Dermis microvascular lymphatic vessel endothelial cell (primary cell): ENCODE measurements at regions not wholly inside any gene's neighbourhood (a gene's known extent, or its start where the extent isn't known, plus 50 kb on each side); places are given as distances from the start of the nearest gene placed in this dataset.
"Not testable (repeated sequence)": the region's sequence is repeated elsewhere in the genome, so short reads cannot be mapped to it uniquely, and the experiment has no call there.

Experiments used
- DNase-seq, 2 donors: peaks; one replicate each; pipeline versions ENCODE4 v3.0.0 to v3.0.0-alpha.2; 2010; ENCODE audit warnings: low read depth in 2 of 2

DNA sequence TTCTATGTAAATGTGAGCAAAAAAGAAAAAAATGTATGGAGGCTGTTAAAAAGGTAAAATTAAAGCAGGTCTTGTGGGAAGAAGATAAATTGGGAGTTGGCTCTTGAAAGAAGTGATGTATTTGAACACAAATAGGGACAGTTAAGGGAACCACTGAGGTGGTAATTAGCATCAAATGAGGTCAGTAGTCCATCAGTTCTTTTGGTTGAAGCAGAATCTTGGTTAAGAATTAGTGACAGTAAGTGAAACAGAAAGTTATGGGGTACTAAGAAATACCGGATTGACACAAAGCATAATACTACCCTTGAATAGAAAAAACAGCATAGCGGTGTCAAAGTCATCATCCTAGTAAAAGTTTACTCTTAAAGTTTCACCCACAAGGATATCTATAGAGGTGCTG is 352.6 kb upstream of the VRK2 start:
- no peak for DNase-seq

- no peak for DNase-seq
Measured at GRCh38 chr2:57696016-57696415, 350.6 kb upstream of the VRK2 start.

GRCh38 chr2:57698392-57698791 is 348.2 kb upstream of the VRK2 start:
- DNase-seq, result no peak

- no peak for DNase-seq
Measured at GRCh38 chr2:57698935-57699449, 347.6 kb upstream of the VRK2 start.

- no peak for DNase-seq
Measured at GRCh38 chr2:57701391-57701791, 345.2 kb upstream of the VRK2 start.

- DNase-seq, result no peak
Measured at GRCh38 chr2:57703407-57703806, 343.2 kb upstream of the VRK2 start.

- not testable (repeated sequence) for DNase-seq
Measured at GRCh38 chr2:57707794-57708193, 338.8 kb upstream of the VRK2 start.

- DNase-seq, result no peak
Measured at GRCh38 chr2:57711991-57712390, 334.6 kb upstream of the VRK2 start.

GRCh38 chr2:57720728-57721627 is 325.6 kb upstream of the VRK2 start:
- DNase-seq, result peak; percentile 2 to 56

- no peak for DNase-seq
Measured at GRCh38 chr2:57725337-57725947, 321.2 kb upstream of the VRK2 start.

DNA sequence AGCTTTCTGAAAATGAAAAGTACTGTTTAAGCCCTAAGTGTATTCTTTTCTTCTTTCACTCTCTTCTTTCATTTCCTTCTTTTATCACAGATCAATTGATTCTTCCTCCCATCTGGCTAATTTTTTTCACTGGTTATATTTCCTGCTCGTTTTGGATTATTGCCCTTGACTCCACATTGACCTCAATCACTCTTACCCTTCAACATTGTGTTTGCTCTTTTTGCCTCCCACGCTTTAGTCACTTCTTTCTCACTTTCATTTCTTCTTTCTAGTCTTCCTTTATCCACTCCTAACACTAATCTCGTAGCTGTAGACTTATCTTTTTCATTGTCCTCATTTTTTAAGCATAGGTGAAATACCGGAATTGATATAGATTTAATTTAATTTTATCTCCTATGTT is 320.3 kb upstream of the VRK2 start:
- no peak for DNase-seq

DNA sequence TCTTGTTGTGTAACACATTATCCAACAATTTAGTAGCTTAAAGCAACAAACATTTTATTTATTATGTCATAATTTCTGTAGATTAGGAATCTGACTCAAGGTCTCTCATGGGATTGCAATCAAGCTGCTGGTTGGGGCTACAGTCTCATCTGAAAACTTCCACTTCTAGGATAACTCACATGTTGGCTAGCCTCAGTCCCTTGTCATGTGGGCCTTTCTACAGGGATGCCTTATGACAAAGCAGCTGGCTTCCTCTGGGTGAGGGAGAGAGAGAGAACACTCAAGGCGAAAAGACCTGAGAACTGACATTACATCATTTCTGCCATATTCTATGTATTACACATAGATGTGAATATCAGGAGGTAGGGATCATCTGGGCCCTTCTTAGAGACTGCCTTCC is 317.9 kb upstream of the VRK2 start:
- DNase-seq, result no peak

DNA sequence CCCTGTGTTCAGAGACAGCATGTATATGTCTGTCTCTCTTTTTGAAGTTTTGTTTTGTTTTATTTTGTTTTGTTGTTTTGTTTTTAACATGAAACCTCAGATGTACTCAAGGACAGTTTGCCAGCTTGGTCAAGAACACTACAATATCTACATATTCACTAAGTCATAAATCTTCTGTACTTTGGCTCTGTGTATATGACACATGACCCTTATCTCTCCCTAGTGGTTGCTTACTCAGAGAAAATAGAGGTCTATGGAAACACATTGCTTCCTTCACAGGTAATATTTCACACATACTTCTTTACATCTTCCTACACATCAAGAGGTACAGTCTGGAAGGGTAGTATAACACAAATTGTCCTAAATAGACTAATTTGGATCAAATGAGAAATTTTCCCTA is 312.6 kb upstream of the VRK2 start:
- DNase-seq, result no peak

DNA sequence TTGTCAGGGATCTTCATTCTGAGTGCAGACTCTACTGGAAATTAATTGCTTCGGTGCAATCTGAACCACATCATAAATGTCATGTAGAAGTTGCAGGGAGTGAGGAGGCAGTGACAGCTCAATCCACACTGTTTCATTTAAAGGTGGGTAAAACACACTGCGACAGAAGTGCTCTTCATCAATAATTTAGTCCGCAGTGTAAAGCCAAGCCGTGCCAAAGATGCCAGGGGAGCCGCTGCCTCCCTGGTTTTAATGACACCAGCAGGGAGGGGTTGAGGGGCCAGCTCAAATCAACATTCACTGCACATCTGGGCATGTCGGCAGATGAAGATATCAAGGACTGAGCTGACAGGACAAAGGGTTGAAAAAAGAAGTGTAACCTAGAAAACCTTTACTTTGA is 305.7 kb upstream of the VRK2 start:
- no peak for DNase-seq

GRCh38 chr2:57753636-57754035 is 293.0 kb upstream of the VRK2 start:
- no peak for DNase-seq

- no peak for DNase-seq
Measured at GRCh38 chr2:57758686-57759085, 287.9 kb upstream of the VRK2 start.

GRCh38 chr2:57759131-57759530 is 287.5 kb upstream of the VRK2 start:
- DNase-seq, result no peak

DNA sequence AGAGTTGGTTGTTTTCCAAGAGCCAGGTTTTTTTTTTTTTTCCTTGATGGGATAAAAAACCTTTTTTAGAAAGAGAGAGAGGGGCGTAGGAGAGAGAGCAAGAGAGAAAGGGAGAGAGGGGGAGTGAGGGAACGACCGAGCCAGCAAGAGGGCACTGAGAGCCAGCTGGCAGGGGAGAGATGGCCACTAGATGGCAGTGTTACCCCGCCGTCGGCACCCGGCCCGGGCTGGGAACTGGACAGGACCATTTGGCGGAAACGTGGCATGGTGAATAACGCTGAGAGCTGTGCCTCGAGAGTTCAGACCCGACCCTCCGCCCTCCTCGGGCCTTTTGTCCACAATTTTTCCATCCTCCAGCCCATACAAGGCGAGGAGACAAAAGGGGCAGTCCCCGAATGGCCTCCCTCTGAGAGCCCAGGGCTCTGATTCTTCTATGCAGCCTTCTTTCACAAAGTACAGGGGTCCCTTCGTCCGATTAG is 286.7 kb upstream of the VRK2 start:
- DNase-seq, result peak; percentile 32 to 74

DNA sequence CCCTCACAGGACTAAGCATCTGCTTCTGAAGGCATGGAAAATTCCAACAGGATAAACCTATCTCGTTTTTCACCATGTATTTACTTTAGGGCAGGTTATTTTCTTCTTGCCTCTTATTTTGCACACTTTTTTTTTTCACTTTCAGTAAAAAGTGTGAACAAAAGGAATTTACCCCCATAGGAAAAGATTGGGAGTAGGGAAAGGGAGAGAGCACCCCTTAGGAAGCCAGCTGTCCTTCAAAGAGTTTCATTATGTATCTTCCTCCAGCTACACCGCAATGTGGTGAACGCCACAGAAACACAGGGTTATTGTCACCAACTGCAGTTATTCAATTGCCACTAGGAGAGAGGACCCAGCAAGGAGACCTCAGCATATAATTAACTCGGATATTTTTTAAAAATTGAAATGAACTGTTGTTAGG is 286.2 kb upstream of the VRK2 start:
- DNase-seq, result no peak

DNA sequence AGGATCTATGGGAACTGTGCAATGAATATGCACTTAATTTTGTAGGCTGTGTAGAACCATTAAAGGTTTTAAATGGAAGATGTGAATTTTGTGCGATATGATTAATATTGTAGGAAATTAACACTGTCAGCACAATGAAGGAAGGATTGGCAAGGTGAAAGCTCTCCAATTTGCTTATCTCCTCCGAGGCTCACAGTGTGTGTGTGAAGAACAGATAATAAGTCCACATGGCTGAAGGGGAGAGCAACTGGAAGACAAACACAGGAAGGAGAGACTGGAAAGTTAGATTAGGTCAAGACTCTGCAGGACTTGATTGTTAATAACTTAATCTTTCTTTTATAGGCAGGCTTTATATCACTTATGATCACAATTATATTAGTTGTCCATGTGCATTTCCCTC is 269.7 kb upstream of the VRK2 start:
- no peak for DNase-seq

DNA sequence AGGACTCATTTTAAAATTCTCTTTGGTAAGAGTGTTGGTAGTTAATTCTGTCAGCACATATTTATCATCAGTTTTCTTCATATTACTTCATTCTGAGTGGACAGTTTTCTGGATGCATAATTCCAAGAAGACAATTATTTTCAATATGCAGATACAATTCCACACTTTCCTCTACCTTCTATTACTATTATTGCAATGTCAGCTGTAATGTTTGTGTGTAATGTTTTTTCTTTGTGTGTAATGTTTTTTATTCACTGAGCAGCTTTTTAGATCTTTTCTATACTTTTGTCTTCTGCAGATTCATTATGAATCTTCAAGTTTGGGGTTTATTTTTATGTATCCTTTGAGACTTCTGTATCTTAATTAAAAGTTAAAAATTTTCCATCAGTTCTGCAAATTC is 264.0 kb upstream of the VRK2 start:
- DNase-seq, result no peak

GRCh38 chr2:57793310-57793709 is 253.3 kb upstream of the VRK2 start:
- no peak for DNase-seq

- no peak for DNase-seq
Measured at GRCh38 chr2:57796527-57796926, 250.1 kb upstream of the VRK2 start.
